Activated CD4-positive, alpha-beta memory T cell treated with anti-CD3 and anti-CD28 coated beads, Interleukin-2, amount 10 ng/mL, durations not matched to agents 7 days and 5 days (primary cell): ENCODE measurements at regions not wholly inside any gene's neighbourhood (a gene's known extent, or its start where the extent isn't known, plus 50 kb on each side); places are given as distances from the start of the nearest gene placed in this dataset.
"Not testable (repeated sequence)": the region's sequence is repeated elsewhere in the genome, so short reads cannot be mapped to it uniquely, and the experiment has no call there.

Experiments
- CTCF ChIA-PET: fragments of 350-600 bp; sonication (Branson Sonifier 250); formaldehyde crosslinking; loops from one replicate; lab custom pipeline; 2021; ENCODE audit warnings: antibody characterized with exemption, inconsistent platforms; lab: Charles Lee
- POLR2A ChIA-PET: fragments of 350-600 bp; sonication (Branson Sonifier 250); formaldehyde crosslinking; loops from one replicate; lab custom pipeline; 2021; ENCODE audit warnings: antibody characterized with exemption; lab: Charles Lee
- DNase-seq: peaks from one replicate; pipeline ENCODE4 v3.0.0-alpha.2; 2020
- H3K27ac Mint-ChIP-seq: one replicate; pipeline ENCODE4 v1.8.0; 2021; ENCODE audit warnings: mild to moderate bottlenecking, mixed read lengths
- H3K27me3 Mint-ChIP-seq: one replicate; pipeline ENCODE4 v1.8.0; 2021; ENCODE audit warnings: mixed read lengths
- H3K36me3 Mint-ChIP-seq: one replicate; pipeline ENCODE4 v1.8.0; 2021; ENCODE audit warnings: low read depth, mixed read lengths
- H3K4me1 Mint-ChIP-seq: one replicate; pipeline ENCODE4 v1.8.0; 2021; ENCODE audit warnings: mixed read lengths
- H3K4me3 Mint-ChIP-seq: one replicate; pipeline ENCODE4 v1.8.0; 2021; ENCODE audit warnings: mild to moderate bottlenecking, mixed read lengths
- H3K9me3 Mint-ChIP-seq: one replicate; pipeline ENCODE4 v1.8.0; 2021; ENCODE audit warnings: mixed read lengths

- no peaks in the 10 kb centered on the region for H3K36me3 Mint-ChIP-seq
- peaks cover 3% of the 10 kb centered on the region for H3K9me3 Mint-ChIP-seq
- H3K27ac Mint-ChIP-seq: no peak overlapping the region
- peaks cover under 1% of the 10 kb centered on the region for H3K27me3 Mint-ChIP-seq
- no peaks in the 10 kb centered on the region for H3K4me1 Mint-ChIP-seq
- H3K4me3 Mint-ChIP-seq: no peak overlapping the region
- ChIA-PET CTCF (no interaction called here), POLR2A (no interaction called here)
- no peak for DNase-seq
Measured at GRCh38 chr6:160804639-160805038, 102.6 kb downstream of the PLG start.

DNA sequence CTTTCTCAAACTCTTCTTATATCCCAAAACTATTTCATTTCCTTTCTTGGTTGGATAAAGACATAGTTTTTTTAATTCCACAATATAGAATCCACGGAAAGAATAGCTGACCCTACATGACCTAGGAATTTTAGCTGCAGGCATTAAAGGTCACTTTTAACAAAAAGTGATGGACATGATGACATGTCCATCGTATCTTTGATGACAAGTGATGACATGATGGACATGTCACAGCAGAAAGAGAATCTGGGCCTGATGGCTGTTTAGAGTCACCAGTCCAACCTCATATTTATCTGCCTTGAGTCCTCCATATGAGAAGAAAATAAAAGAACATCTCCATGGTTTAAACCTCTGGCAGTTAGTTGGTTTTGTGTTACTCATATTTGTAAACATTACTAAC is 106.2 kb downstream of the PLG start:
- no peak overlapping the region for H3K4me3 Mint-ChIP-seq
- ChIA-PET POLR2A (no interaction called here), CTCF (no interaction called here)
- no peaks in the 10 kb centered on the region for H3K4me1 Mint-ChIP-seq
- H3K36me3 Mint-ChIP-seq: no peaks in the 10 kb centered on the region
- DNase-seq: no peak
- H3K27ac Mint-ChIP-seq: no peak overlapping the region
- H3K9me3 Mint-ChIP-seq: no peaks in the 10 kb centered on the region
- H3K27me3 Mint-ChIP-seq: peaks cover 6% of the 10 kb centered on the region

- no peak for DNase-seq
- CTCF ChIA-PET: no interaction called here
- H3K27me3 Mint-ChIP-seq: peaks cover 6% of the 10 kb centered on the region
- H3K4me1 Mint-ChIP-seq: no peaks in the 10 kb centered on the region
- no peak overlapping the region for H3K4me3 Mint-ChIP-seq
- POLR2A ChIA-PET: no interaction called here
- H3K36me3 Mint-ChIP-seq: no peaks in the 10 kb centered on the region
- no peaks in the 10 kb centered on the region for H3K9me3 Mint-ChIP-seq
- no peak overlapping the region for H3K27ac Mint-ChIP-seq
Measured at GRCh38 chr6:160810238-160810637, 108.2 kb downstream of the PLG start.

DNA sequence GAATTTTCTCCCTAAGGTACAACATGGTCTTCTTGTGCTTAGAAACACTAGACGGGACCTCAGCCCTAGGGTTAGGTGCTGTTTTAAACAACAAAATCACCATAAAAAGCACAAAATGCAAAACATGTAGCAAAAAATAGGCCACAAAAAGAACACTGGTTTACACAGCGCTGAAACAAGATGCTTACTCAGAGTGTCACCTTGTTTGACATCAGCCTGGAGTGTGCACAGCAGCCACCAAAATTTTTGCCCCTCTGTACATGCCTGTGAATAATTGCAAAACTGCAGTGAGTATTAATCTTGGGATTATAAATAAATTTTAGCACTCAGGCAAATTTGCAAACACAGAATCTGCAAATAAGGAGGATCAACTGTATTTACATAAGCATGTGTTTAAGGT is 110.1 kb downstream of the PLG start:
- H3K4me3 Mint-ChIP-seq: no peak overlapping the region
- no peaks in the 10 kb centered on the region for H3K9me3 Mint-ChIP-seq
- CTCF ChIA-PET: no interaction called here
- no peaks in the 10 kb centered on the region for H3K4me1 Mint-ChIP-seq
- H3K27me3 Mint-ChIP-seq: peaks cover 6% of the 10 kb centered on the region
- DNase-seq: no peak
- H3K36me3 Mint-ChIP-seq: no peaks in the 10 kb centered on the region
- POLR2A ChIA-PET: no interaction called here
- H3K27ac Mint-ChIP-seq: no peak overlapping the region

DNA sequence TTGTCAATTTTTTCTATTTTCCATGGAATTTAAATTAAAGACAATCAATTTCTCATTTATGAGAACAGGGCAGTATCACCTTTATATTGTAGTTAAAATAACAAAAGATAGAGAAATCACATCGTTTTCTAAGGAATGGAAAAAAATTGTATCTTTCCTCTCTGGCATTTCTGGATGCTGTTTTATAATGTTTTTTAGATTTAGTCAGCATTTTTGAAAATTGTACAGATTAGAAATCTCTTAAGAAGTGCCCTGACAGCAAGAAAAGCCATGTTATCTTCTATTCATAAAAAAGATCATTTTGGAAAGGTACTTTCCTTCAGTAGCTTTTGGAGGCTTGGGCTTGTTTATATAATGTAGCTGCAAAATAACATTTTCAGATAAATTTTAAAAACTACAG is 116.9 kb downstream of the PLG start:
- ChIA-PET CTCF (no interaction called here), POLR2A (no interaction called here)
- Mint-ChIP-seq H3K4me3 (no peak overlapping the region), H3K9me3 (no peaks in the 10 kb centered on the region), H3K27ac (no peak overlapping the region), H3K36me3 (no peaks in the 10 kb centered on the region), H3K4me1 (no peaks in the 10 kb centered on the region), H3K27me3 (no peaks in the 10 kb centered on the region)
- no peak for DNase-seq

GRCh38 chr6:160820661-160821060 is 118.6 kb downstream of the PLG start:
- H3K36me3 Mint-ChIP-seq, CTCF ChIA-PET, DNase-seq, H3K9me3 Mint-ChIP-seq, H3K27me3 Mint-ChIP-seq, POLR2A ChIA-PET, H3K27ac Mint-ChIP-seq, H3K4me3 Mint-ChIP-seq, H3K4me1 Mint-ChIP-seq: not testable (repeated sequence)

GRCh38 chr6:160831739-160832138 is 129.7 kb downstream of the PLG start:
- Mint-ChIP-seq H3K36me3 (no peaks in the 10 kb centered on the region), H3K27me3 (no peaks in the 10 kb centered on the region), H3K4me3 (no peak overlapping the region), H3K4me1 (no peaks in the 10 kb centered on the region), H3K27ac (no peak overlapping the region), H3K9me3 (no peaks in the 10 kb centered on the region)
- ChIA-PET POLR2A (no interaction called here), CTCF (no interaction called here)
- no peak for DNase-seq

DNA sequence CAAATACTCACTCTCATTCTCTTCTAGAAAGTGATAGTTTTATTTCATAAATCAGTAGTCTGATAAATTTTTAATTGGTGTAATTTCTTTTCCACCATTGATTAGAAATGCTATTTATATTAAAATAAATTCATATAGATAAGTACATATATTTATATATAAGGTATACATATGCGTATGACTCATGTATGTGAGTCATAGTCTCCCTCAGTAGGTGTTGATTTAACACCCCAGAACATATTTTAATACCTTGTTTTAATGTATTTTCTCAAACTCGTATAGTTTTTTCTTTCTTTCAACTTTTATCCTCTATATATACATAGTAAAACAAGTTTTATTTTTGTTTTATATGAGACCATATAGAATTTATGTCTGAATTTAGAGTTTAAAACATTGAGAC is 130.4 kb downstream of the PLG start:
- H3K4me1 Mint-ChIP-seq: no peaks in the 10 kb centered on the region
- no peaks in the 10 kb centered on the region for H3K9me3 Mint-ChIP-seq
- H3K27ac Mint-ChIP-seq: no peak overlapping the region
- no peaks in the 10 kb centered on the region for H3K27me3 Mint-ChIP-seq
- H3K4me3 Mint-ChIP-seq: no peak overlapping the region
- no peak for DNase-seq
- ChIA-PET CTCF (no interaction called here), POLR2A (no interaction called here)
- H3K36me3 Mint-ChIP-seq: no peaks in the 10 kb centered on the region

DNA sequence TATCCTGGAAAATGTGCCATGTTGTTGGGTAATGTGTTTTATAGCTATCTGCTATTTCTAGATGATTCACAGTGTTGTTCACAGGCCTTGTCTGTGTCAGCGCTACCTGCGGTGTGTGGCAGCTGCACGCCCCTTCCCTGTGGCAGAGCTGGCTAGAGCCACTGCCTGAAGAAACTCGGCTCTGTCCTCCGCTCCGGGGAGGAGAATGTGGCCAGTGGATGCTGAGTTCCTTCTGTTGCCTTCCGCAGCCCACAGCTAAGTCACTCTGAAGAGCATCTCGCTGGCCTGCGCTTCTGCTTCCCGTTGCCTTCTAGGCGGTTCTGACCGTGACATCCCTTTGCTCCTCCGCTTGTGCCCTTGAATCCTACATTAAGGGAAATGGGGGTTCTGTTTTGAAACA is 135.1 kb downstream of the PLG start:
- Mint-ChIP-seq H3K27me3 (no peaks in the 10 kb centered on the region), H3K4me1 (no peaks in the 10 kb centered on the region), H3K27ac (no peak overlapping the region), H3K36me3 (no peaks in the 10 kb centered on the region), H3K9me3 (no peaks in the 10 kb centered on the region), H3K4me3 (no peak overlapping the region)
- DNase-seq: no peak
- ChIA-PET POLR2A (no interaction called here), CTCF (no interaction called here)

- Mint-ChIP-seq H3K4me1 (no peaks in the 10 kb centered on the region), H3K27ac (no peak overlapping the region), H3K27me3 (no peaks in the 10 kb centered on the region), H3K36me3 (no peaks in the 10 kb centered on the region), H3K4me3 (no peak overlapping the region), H3K9me3 (no peaks in the 10 kb centered on the region)
- CTCF ChIA-PET: no interaction called here
- POLR2A ChIA-PET: no interaction called here
- no peak for DNase-seq
Measured at GRCh38 chr6:160851031-160851430, 140.5 kb upstream of the MAP3K4 start.

- Mint-ChIP-seq H3K27ac (no peak overlapping the region), H3K4me3 (no peak overlapping the region), H3K27me3 (no peaks in the 10 kb centered on the region), H3K9me3 (no peaks in the 10 kb centered on the region), H3K36me3 (no peaks in the 10 kb centered on the region), H3K4me1 (no peaks in the 10 kb centered on the region)
- no peak for DNase-seq
- CTCF ChIA-PET: no interaction called here
- POLR2A ChIA-PET: no interaction called here
Measured at GRCh38 chr6:160853946-160854345, 137.6 kb upstream of the MAP3K4 start.

DNA sequence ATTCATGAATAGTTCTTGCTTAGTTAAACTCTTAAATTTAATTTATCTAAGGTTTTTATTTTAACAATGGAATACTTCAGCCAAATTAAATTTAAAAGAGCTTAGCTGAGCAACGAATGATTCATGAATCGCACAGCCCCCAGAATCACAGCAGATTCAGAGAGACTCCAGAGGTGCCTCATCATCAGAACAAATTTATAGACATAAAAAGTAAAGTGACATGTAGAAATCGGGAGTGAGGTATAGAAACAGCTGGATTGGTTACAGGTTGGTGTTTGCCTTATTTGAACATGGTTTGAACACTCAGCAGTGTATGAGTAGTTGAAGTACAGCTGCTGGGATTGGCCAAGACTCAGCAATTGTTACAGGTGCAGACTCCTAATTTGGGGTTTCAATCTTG is 132.7 kb upstream of the MAP3K4 start:
- ChIA-PET CTCF (no interaction called here), POLR2A (no interaction called here)
- no peaks in the 10 kb centered on the region for H3K27me3 Mint-ChIP-seq
- H3K4me1 Mint-ChIP-seq: no peaks in the 10 kb centered on the region
- H3K36me3 Mint-ChIP-seq: no peaks in the 10 kb centered on the region
- DNase-seq: no peak
- H3K9me3 Mint-ChIP-seq: no peaks in the 10 kb centered on the region
- no peak overlapping the region for H3K27ac Mint-ChIP-seq
- no peak overlapping the region for H3K4me3 Mint-ChIP-seq

GRCh38 chr6:160859822-160860221 is 131.7 kb upstream of the MAP3K4 start:
- POLR2A ChIA-PET: no interaction called here
- H3K4me1 Mint-ChIP-seq: no peaks in the 10 kb centered on the region
- no peak overlapping the region for H3K4me3 Mint-ChIP-seq

GRCh38 chr6:160861824-160862223 is 129.7 kb upstream of the MAP3K4 start:
- Mint-ChIP-seq H3K4me1 (no peaks in the 10 kb centered on the region), H3K4me3 (no peak overlapping the region)

More at GRCh38 chr6:160859822-160860221, 131.7 kb upstream of the MAP3K4 start:
- Mint-ChIP-seq H3K36me3 (no peaks in the 10 kb centered on the region), H3K9me3 (no peaks in the 10 kb centered on the region), H3K27me3 (no peaks in the 10 kb centered on the region), H3K27ac (no peak overlapping the region)
- CTCF ChIA-PET: no interaction called here
- DNase-seq: no peak

GRCh38 chr6:160863782-160864181 is 127.8 kb upstream of the MAP3K4 start:
- no peak overlapping the region for H3K4me3 Mint-ChIP-seq
- no peaks in the 10 kb centered on the region for H3K27me3 Mint-ChIP-seq
- no peak overlapping the region for H3K27ac Mint-ChIP-seq
- CTCF ChIA-PET: no interaction called here
- no peaks in the 10 kb centered on the region for H3K9me3 Mint-ChIP-seq
- no peaks in the 10 kb centered on the region for H3K36me3 Mint-ChIP-seq
- no peaks in the 10 kb centered on the region for H3K4me1 Mint-ChIP-seq
- POLR2A ChIA-PET: no interaction called here
- DNase-seq: no peak

More at GRCh38 chr6:160861824-160862223, 129.7 kb upstream of the MAP3K4 start:
- H3K9me3 Mint-ChIP-seq: no peaks in the 10 kb centered on the region
- ChIA-PET POLR2A (no interaction called here), CTCF (no interaction called here)
- DNase-seq: no peak
- H3K27ac Mint-ChIP-seq: no peak overlapping the region
- H3K27me3 Mint-ChIP-seq: no peaks in the 10 kb centered on the region
- no peaks in the 10 kb centered on the region for H3K36me3 Mint-ChIP-seq
